Stomach (tissue), 4 donors: ENCODE measurements at regions not wholly inside any gene's neighbourhood (a gene's known extent, or its start where the extent isn't known, plus 50 kb on each side); places are given as distances from the start of the nearest gene placed in this dataset.

Experiments used
- POLR2AphosphoS5 ChIP-seq, 3 donors: sonication (generic); formaldehyde crosslinking; IDR thresholded peaks; one replicate each; pipeline ENCODE4 v1.6.1; 2016; ENCODE audit warnings: antibody characterized with exemption in 3 of 3
- TF ChIP-seq, protein P1 (sequence below), 7 experiments: fragments of 450-650 bp in 4 of 7; fragments of 200-600 bp in 3 of 7; sonication (generic) in 3 of 7; IDR thresholded peaks; one replicate each; pipeline ENCODE4 v1.5.1; 2016 to 2019; ENCODE audit warnings: antibody characterized with exemption in 7 of 7, control low read depth in 2 of 7, mild to moderate bottlenecking in 1 of 7

DNA sequence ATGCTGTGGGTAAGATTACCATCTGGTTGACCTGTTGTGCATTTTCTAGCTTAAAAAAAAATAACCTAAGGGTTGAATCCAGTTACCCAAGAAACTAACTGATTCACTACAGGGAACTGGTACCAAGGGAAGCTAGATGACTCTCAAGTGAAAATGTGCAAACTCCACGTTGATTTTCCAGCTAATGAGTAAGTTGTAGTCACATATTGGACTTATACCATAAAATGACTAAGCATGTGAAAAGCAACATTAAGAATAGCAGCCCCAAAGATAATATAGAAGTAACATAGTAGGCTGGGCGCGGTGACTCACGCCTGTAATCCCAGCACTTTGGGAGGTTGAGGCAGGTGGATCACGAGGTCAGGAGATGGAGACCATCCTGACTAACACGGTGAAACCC, 270.9 kb downstream of the SPRY1 start:
- TF ChIP-seq, protein P1, sequence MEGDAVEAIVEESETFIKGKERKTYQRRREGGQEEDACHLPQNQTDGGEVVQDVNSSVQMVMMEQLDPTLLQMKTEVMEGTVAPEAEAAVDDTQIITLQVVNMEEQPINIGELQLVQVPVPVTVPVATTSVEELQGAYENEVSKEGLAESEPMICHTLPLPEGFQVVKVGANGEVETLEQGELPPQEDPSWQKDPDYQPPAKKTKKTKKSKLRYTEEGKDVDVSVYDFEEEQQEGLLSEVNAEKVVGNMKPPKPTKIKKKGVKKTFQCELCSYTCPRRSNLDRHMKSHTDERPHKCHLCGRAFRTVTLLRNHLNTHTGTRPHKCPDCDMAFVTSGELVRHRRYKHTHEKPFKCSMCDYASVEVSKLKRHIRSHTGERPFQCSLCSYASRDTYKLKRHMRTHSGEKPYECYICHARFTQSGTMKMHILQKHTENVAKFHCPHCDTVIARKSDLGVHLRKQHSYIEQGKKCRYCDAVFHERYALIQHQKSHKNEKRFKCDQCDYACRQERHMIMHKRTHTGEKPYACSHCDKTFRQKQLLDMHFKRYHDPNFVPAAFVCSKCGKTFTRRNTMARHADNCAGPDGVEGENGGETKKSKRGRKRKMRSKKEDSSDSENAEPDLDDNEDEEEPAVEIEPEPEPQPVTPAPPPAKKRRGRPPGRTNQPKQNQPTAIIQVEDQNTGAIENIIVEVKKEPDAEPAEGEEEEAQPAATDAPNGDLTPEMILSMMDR (IDR thresholded peaks at IDR 0.05), result no peak
- TF ChIP-seq POLR2AphosphoS5 (IDR thresholded peaks at IDR 0.05), result no peak
